Astrocyte (in vitro differentiated cells and primary cell): ENCODE measurements at regions not wholly inside any gene's neighbourhood (a gene's known extent, or its start where the extent isn't known, plus 50 kb on each side); places are given as distances from the start of the nearest gene placed in this dataset.

Experiments
- CTCF ChIP-seq: IDR thresholded peaks from 2 replicates; pipeline ENCODE4 v1.5.1; 2011; ENCODE audit warnings: low read depth, mild to moderate bottlenecking, inconsistent platforms, low read length, moderate library complexity; ENCODE audit not compliant: insufficient read depth
- EZH2 ChIP-seq: IDR thresholded peaks from 2 replicates; pipeline ENCODE4 v1.6.1; 2012; ENCODE audit warnings: mild to moderate bottlenecking, low read length, inconsistent platforms; ENCODE audit not compliant: insufficient read depth

DNA sequence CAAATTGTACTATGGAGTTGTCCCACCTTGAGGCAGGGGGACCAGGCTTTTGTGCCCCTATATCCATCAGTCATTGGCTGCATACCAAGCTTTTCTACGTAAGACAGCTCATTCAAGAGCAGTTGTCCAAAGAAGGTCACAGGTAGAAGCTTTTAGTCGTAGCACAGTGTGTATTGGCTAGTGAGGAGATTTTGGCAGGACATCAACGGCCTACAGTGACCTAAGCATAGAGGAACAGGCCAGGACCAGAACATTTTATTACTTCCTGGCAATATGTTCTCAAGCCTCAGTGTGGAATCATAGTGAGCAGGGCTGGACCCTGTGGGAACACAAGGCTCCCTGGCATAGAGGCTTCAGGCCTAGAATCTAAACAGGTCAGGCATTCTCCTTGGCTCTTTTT lies 105.4 kb upstream of the ANKRD28 start:
- TF ChIP-seq CTCF (no peak), EZH2 (no peak)
